Lower lobe of right lung (tissue), 2 donors: ENCODE measurements at regions not wholly inside any gene's neighbourhood (a gene's known extent, or its start where the extent isn't known, plus 50 kb on each side); places are given as distances from the start of the nearest gene placed in this dataset.
"Not testable (repeated sequence)": the region's sequence is repeated elsewhere in the genome, so short reads cannot be mapped to it uniquely, and the experiment has no call there.

Source experiments
- ATAC-seq, 2 donors: fragments of 200-7000 bp; cut with Tn5 transposase; one replicate each; pipeline ENCODE4 v1.9.1; 2020 to 2022; ENCODE audit warnings: mild to moderate bottlenecking in 2 of 2, moderate library complexity in 2 of 2
- DNase-seq: peaks from one replicate; pipeline ENCODE4 v3.0.0-alpha.2; 2020
- H3K27ac ChIP-seq: fragments of 200-600 bp; one replicate; pipeline ENCODE4 v1.8.0; 2022
- H3K27me3 ChIP-seq: fragments of 200-600 bp; one replicate; pipeline ENCODE4 v1.8.0; 2022; ENCODE audit warnings: low read depth
- H3K36me3 ChIP-seq: fragments of 200-600 bp; one replicate; pipeline ENCODE4 v1.8.0; 2022; ENCODE audit warnings: mild to moderate bottlenecking
- H3K4me1 ChIP-seq: fragments of 200-600 bp; one replicate; pipeline ENCODE4 v1.8.0; 2022
- H3K4me3 ChIP-seq: fragments of 200-600 bp; one replicate; pipeline ENCODE4 v1.8.0; 2022; ENCODE audit warnings: mild to moderate bottlenecking
- H3K9me3 ChIP-seq: fragments of 200-600 bp; one replicate; pipeline ENCODE4 v1.8.0; 2022
- CTCF ChIP-seq: fragments of 200-600 bp; IDR thresholded peaks from one replicate; pipeline ENCODE4 v1.8.0; 2022; ENCODE audit warnings: antibody characterized with exemption, mild to moderate bottlenecking
- intact Hi-C: fragments of 100-400 bp; cut with DNase I; formaldehyde crosslinking; loops from one replicate; pipeline ENCODE4 v1.11.0; 2022
- donor health status: DM: no; HTN: yes; CAD: no; lungs with severe emphysema.

- no peak overlapping the region for H3K27ac ChIP-seq
- H3K9me3 ChIP-seq: no peaks in the 10 kb centered on the region
- H3K27me3 ChIP-seq: no peaks in the 10 kb centered on the region
- intact Hi-C loops: no loop called here
- H3K36me3 ChIP-seq: no peaks in the 10 kb centered on the region
- ATAC-seq (no peak), DNase-seq (no peak)
- TF ChIP-seq CTCF: no peak
- no peaks in the 10 kb centered on the region for H3K4me1 ChIP-seq
- H3K4me3 ChIP-seq: no peak overlapping the region
These were observed 136.8 kb upstream of the RAPGEF2 start for GRCh38 chr4:158966091-158966490.

- no peak for TF ChIP-seq CTCF
- no peak overlapping the region for H3K4me3 ChIP-seq
- no peaks in the 10 kb centered on the region for H3K27me3 ChIP-seq
- no peak overlapping the region for H3K27ac ChIP-seq
- intact Hi-C loops: no loop called here
- no peaks in the 10 kb centered on the region for H3K9me3 ChIP-seq
- H3K4me1 ChIP-seq: no peaks in the 10 kb centered on the region
- ATAC-seq (no peak), DNase-seq (no peak)
- no peaks in the 10 kb centered on the region for H3K36me3 ChIP-seq
These were observed 133.9 kb upstream of the RAPGEF2 start for GRCh38 chr4:158968961-158969360.

GRCh38 chr4:158970812-158971211, 132.1 kb upstream of the RAPGEF2 start:
- ATAC-seq (no peak), DNase-seq (no peak)
- TF ChIP-seq CTCF: no peak
- intact Hi-C loops: no loop called here
- Histone ChIP-seq H3K36me3 (no peaks in the 10 kb centered on the region), H3K9me3 (no peaks in the 10 kb centered on the region), H3K27ac (no peak overlapping the region), H3K4me3 (no peak overlapping the region), H3K27me3 (no peaks in the 10 kb centered on the region), H3K4me1 (no peaks in the 10 kb centered on the region)

- intact Hi-C loops, H3K4me1 ChIP-seq, DNase-seq, H3K4me3 ChIP-seq, ATAC-seq, H3K27me3 ChIP-seq, H3K27ac ChIP-seq, H3K9me3 ChIP-seq, H3K36me3 ChIP-seq: not testable (repeated sequence)
These were observed 128.4 kb upstream of the RAPGEF2 start for GRCh38 chr4:158974438-158974837.

- H3K4me1 ChIP-seq, DNase-seq, H3K27ac ChIP-seq, H3K36me3 ChIP-seq, H3K9me3 ChIP-seq, ATAC-seq, intact Hi-C loops, H3K4me3 ChIP-seq, H3K27me3 ChIP-seq: not testable (repeated sequence)
These were observed 122.2 kb upstream of the RAPGEF2 start for GRCh38 chr4:158980711-158981110.

GRCh38 chr4:158991534-158992155, 111.2 kb upstream of the RAPGEF2 start:
- Histone ChIP-seq H3K36me3 (no peaks in the 10 kb centered on the region), H3K4me1 (no peaks in the 10 kb centered on the region), H3K27me3 (no peaks in the 10 kb centered on the region), H3K9me3 (no peaks in the 10 kb centered on the region), H3K27ac (no peak overlapping the region), H3K4me3 (no peak overlapping the region)
- ATAC-seq (no peak), DNase-seq (no peak)
- intact Hi-C loops: no loop called here
- no peak for TF ChIP-seq CTCF

GRCh38 chr4:158993891-158994290, 109.0 kb upstream of the RAPGEF2 start:
- ATAC-seq (no peak), DNase-seq (no peak)
- no peaks in the 10 kb centered on the region for H3K9me3 ChIP-seq
- no peaks in the 10 kb centered on the region for H3K4me1 ChIP-seq
- intact Hi-C loops: no loop called here
- H3K27me3 ChIP-seq: no peaks in the 10 kb centered on the region
- TF ChIP-seq CTCF: no peak
- H3K36me3 ChIP-seq: no peaks in the 10 kb centered on the region
- no peak overlapping the region for H3K4me3 ChIP-seq
- H3K27ac ChIP-seq: no peak overlapping the region
